Fibroblast of lung (primary cell): ENCODE measurements at regions not wholly inside any gene's neighbourhood (a gene's known extent, or its start where the extent isn't known, plus 50 kb on each side); places are given as distances from the start of the nearest gene placed in this dataset.

Experiments used
- DNase-seq, 2 donors: peaks; one replicate each; pipeline versions ENCODE4 v3.0.0 to v3.0.0-alpha.2; 2010; ENCODE audit warnings: low read depth in 2 of 2
- H2AFZ ChIP-seq: 2 replicates; pipeline ENCODE4 v1.5.1; 2012; ENCODE audit warnings: low read length, control low read depth, inconsistent platforms
- H3K27ac ChIP-seq: 2 replicates; pipeline ENCODE4 v1.5.1; 2011; ENCODE audit warnings: low read length, control low read depth; ENCODE audit not compliant: insufficient read depth
- H3K27me3 ChIP-seq: 2 replicates; pipeline ENCODE4 v1.5.1; 2011; ENCODE audit warnings: mild to moderate bottlenecking, low read length; ENCODE audit not compliant: control insufficient read depth, insufficient read depth
- H3K36me3 ChIP-seq: 2 replicates; pipeline ENCODE4 v1.5.1; 2011; ENCODE audit warnings: low read length; ENCODE audit not compliant: control insufficient read depth, insufficient read depth
- H3K4me1 ChIP-seq: 2 replicates; pipeline ENCODE4 v1.5.1; 2011; ENCODE audit warnings: low read length; ENCODE audit not compliant: control insufficient read depth, insufficient read depth; ENCODE audit errors: extremely low read depth
- H3K4me2 ChIP-seq: 2 replicates; pipeline ENCODE4 v1.5.1; 2011; ENCODE audit warnings: low read length, control low read depth; ENCODE audit not compliant: insufficient read depth; ENCODE audit errors: extremely low read depth
- H3K4me3 ChIP-seq, 4 experiments: fragments of 200-600 bp in 1 of 4; sonication (generic) in 1 of 4; replicated peaks in 1 of 4; 2 replicates each; pipeline ENCODE4 v1.5.1; 2011 to 2016; ENCODE audit warnings: low read length in 4 of 4, low read depth in 3 of 4, mild to moderate bottlenecking in 3 of 4, control low read depth in 2 of 4, inconsistent platforms in 1 of 4, mixed read lengths in 1 of 4; ENCODE audit not compliant: insufficient read depth in 1 of 4; ENCODE audit errors: control extremely low read depth in 1 of 4
- H3K79me2 ChIP-seq: 2 replicates; pipeline ENCODE4 v1.5.1; 2012; ENCODE audit warnings: mild to moderate bottlenecking, low read length, inconsistent platforms; ENCODE audit not compliant: control insufficient read depth, insufficient read depth
- H3K9ac ChIP-seq: 2 replicates; pipeline ENCODE4 v1.5.1; 2011; ENCODE audit warnings: mild to moderate bottlenecking, low read length, control low read depth; ENCODE audit not compliant: insufficient read depth
- H3K9me3 ChIP-seq: 2 replicates; pipeline ENCODE4 v1.5.1; 2012; ENCODE audit warnings: low read depth, low read length; ENCODE audit not compliant: control insufficient read depth, insufficient read depth
- H4K20me1 ChIP-seq: 2 replicates; pipeline ENCODE4 v1.5.1; 2011; ENCODE audit warnings: low read length; ENCODE audit not compliant: control insufficient read depth, insufficient read depth; ENCODE audit errors: extremely low read depth
- EZH2 ChIP-seq: IDR thresholded peaks from 2 replicates; pipeline ENCODE4 v1.5.1; 2012; ENCODE audit warnings: low read length, control low read depth, mild to moderate bottlenecking; ENCODE audit errors: missing control alignments
- TF ChIP-seq, protein P1 (sequence below), 2 donors: IDR thresholded peaks in 1 of 2; conservative IDR thresholded peaks in 1 of 2; 1 replicate in 1 of 2; 2 replicates in 1 of 2; pipeline ENCODE4 v1.5.1; 2011 to 2012; ENCODE audit warnings: low read length in 2 of 2, control low read depth in 1 of 2, inconsistent platforms in 1 of 2, low read depth in 1 of 2, mild to moderate bottlenecking in 1 of 2

DNA sequence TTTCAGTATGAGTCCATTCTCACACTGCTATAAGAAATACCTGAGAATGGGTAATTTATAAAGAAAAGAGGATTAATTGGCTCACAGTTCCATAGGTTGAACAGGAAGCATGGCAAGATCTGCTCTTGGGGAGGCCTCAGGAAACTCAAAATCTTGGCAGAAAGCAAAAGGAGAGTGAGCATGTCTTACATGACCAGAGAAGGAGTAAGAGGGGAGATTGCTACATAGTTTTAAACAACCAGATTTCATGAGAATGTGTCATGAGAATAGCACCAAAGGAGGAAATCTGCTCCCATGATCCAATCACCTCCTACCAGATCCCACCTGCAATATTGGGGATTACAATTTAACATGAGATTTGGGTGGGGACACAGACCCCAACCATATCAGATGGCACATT is 672.4 kb downstream of the HTR1B start:
- Histone ChIP-seq H3K4me1 (no peaks in the 10 kb centered on the region), H3K79me2 (no peaks in the 10 kb centered on the region), H2AFZ (no peak overlapping the region), H3K4me3 (no peak overlapping the region), H3K27ac (no peak overlapping the region), H3K9me3 (no peaks in the 10 kb centered on the region), H3K9ac (no peak overlapping the region), H4K20me1 (no peaks in the 10 kb centered on the region), H3K27me3 (no peaks in the 10 kb centered on the region), H3K4me2 (no peak overlapping the region), H3K36me3 (no peaks in the 10 kb centered on the region)
- no peak for DNase-seq
- TF ChIP-seq, protein P1, sequence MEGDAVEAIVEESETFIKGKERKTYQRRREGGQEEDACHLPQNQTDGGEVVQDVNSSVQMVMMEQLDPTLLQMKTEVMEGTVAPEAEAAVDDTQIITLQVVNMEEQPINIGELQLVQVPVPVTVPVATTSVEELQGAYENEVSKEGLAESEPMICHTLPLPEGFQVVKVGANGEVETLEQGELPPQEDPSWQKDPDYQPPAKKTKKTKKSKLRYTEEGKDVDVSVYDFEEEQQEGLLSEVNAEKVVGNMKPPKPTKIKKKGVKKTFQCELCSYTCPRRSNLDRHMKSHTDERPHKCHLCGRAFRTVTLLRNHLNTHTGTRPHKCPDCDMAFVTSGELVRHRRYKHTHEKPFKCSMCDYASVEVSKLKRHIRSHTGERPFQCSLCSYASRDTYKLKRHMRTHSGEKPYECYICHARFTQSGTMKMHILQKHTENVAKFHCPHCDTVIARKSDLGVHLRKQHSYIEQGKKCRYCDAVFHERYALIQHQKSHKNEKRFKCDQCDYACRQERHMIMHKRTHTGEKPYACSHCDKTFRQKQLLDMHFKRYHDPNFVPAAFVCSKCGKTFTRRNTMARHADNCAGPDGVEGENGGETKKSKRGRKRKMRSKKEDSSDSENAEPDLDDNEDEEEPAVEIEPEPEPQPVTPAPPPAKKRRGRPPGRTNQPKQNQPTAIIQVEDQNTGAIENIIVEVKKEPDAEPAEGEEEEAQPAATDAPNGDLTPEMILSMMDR (conservative IDR thresholded peaks at IDR 0.05 in 1 of 2, IDR thresholded peaks at IDR 0.05 in 1 of 2; ENCODE audit: low read depth in 1 of 2, low read length in 2 of 2), result no peak
- TF ChIP-seq EZH2, result no peak

DNA sequence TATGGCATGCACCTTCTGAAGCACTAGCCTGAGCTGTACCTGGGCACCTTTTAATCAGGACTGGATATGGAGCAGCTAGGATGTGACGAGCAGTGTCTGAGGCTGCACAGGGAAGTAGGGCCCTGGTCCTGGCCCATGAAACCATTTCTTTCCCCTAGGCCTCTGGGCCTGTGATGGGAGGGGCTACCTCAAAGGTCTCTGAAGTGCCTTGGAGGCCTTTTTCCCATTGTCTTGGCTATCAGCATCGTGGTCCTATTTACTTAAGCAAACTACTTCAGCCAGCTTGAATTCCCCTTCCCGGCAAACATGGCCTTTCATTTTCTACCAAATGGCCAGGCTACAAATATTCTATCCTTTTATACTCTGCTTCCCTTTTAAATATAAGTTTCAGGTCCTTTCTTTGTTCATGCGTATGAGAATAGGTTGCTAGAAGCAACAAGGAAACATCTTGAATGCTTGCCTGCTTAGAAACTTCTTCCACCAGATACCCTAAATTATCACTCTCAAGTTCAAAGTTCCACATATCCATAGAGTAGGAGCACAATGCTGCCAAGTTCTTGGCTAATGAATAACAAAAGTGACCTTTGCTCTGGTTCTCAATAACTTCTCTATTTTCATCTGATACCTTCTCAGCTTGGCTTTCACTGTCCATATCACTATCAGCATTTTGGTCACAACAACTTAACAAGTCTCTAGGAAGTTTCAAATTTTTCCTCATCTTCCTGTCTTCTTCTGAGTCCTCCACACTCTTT is 673.1 kb downstream of the HTR1B start:
- Histone ChIP-seq H3K27me3 (no peaks in the 10 kb centered on the region), H4K20me1 (no peaks in the 10 kb centered on the region), H2AFZ (no peak overlapping the region), H3K4me2 (no peak overlapping the region), H3K4me1 (no peaks in the 10 kb centered on the region), H3K4me3 (no peak overlapping the region), H3K9ac (no peak overlapping the region), H3K36me3 (no peaks in the 10 kb centered on the region), H3K9me3 (no peaks in the 10 kb centered on the region), H3K79me2 (no peaks in the 10 kb centered on the region), H3K27ac (no peak overlapping the region)
- TF ChIP-seq, protein P1 (conservative IDR thresholded peaks at IDR 0.05 in 1 of 2, IDR thresholded peaks at IDR 0.05 in 1 of 2; ENCODE audit: low read depth in 1 of 2, low read length in 2 of 2), result no peak
- TF ChIP-seq EZH2, result no peak
- no peak for DNase-seq

DNA sequence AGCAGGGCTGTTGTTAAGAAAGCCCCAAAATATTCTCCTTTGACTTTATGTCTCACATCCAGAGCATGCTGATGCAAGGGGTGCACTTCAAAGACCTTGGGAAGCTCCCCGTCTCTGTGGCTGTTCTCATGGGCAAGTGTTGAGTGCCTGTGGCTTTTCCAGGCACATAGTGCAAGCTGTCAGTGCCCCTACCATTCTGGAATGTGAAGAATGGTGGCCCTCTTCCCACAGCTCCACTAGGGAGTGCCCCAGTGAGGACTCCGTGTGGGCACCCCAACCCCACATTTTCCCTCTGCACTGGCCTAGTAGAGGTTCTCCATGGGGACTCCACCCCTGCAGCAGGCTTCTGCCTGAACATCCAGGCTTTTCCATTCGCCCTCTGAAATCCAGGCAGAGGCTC is 673.7 kb downstream of the HTR1B start:
- TF ChIP-seq EZH2, result no peak
- TF ChIP-seq, protein P1 (conservative IDR thresholded peaks at IDR 0.05 in 1 of 2, IDR thresholded peaks at IDR 0.05 in 1 of 2; ENCODE audit: low read depth in 1 of 2, low read length in 2 of 2), result no peak
- DNase-seq, result no peak

More for the DNA sequence above, 673.7 kb downstream of the HTR1B start:
- H3K27me3 ChIP-seq, result no peaks in the 10 kb centered on the region
- H3K9me3 ChIP-seq, result no peaks in the 10 kb centered on the region
- H3K4me1 ChIP-seq, result no peaks in the 10 kb centered on the region
- H3K4me2 ChIP-seq, result no peak overlapping the region
- no peaks in the 10 kb centered on the region for H3K36me3 ChIP-seq
- H3K27ac ChIP-seq, result no peak overlapping the region
- no peak overlapping the region for H3K4me3 ChIP-seq
- no peaks in the 10 kb centered on the region for H4K20me1 ChIP-seq
- H3K79me2 ChIP-seq, result no peaks in the 10 kb centered on the region
- no peak overlapping the region for H2AFZ ChIP-seq
- H3K9ac ChIP-seq, result no peak overlapping the region
